CD4-positive, alpha-beta T cell treated with Interleukin-12 subunit alpha and Interleukin-12 subunit beta, for 1 hour (primary cell): ENCODE measurements at regions not wholly inside any gene's neighbourhood (a gene's known extent, or its start where the extent isn't known, plus 50 kb on each side); places are given as distances from the start of the nearest gene placed in this dataset.

Experiments used
- DNase-seq: peaks from one replicate; pipeline ENCODE4 v3.0.0-alpha.2; 2020

DNA sequence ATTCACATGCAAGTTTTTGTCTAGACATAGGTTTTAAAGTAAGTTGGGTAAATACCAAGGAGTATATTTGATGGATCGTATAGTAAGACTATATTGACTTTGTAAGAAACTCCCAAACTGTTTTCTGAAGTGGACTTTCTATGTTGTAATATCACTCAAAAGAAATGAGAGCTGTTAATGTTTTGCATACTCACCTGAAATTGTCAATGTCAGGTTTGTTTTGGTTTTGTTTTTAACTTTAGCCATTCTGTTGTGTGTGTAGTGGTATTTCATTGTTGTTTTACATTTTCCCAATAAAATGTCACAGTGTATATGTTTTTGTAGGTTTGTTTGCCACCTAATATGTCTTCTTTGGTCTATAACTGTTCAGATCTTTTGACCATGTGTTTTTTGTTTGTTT is 375.7 kb upstream of the CDH9 start:
- no peak for DNase-seq

GRCh38 chr5:27412384-27412783 is 374.0 kb upstream of the CDH9 start:
- DNase-seq = no peak

DNA sequence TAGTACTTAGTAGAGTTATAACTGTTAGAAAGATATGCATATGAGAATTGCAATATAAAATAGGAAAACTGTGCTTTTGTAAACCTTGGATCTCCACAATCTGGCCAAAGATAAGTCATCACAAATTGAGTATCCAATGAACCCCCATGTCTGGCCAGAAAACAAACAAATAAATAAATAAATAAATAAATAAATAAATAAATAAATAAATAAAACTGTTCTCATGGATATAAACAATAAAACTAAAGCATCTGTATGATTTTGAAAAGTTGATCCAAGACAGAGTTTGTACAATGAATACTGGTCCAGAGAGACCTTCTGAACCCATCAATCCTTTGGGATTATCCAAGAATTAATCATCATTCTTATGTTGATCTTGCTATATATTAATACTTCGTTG is 367.6 kb upstream of the CDH9 start:
- DNase-seq = no peak

DNA sequence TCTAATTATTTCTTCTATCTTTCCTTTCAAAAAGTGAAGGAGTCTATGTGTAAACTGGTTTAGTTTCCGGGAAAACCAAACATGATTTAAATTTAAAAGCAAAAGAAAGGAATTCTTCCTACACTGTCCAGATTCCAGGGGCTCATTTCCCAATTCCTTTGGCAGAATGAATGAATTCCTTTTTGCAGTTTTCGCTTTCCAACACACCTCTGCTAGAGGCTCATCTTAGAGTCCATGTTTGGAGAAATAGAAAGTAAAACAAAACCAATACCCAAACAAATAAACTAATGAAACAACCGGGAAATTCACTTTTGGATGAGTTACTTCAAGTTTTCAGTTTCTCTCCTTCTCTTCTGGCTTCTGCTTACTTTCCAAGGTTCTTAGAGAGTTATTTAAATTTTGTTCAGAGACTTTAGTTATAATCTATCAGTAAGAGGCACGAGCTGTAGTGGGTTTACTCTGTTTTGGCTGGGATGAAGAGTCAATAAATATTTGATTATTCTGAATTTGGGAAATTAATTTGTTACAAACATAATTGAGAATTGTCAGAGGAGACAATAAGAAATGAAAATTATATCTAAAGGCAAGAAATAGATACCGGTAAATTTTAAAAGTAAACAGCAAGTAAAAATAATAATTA is 365.0 kb upstream of the CDH9 start:
- no peak for DNase-seq

DNA sequence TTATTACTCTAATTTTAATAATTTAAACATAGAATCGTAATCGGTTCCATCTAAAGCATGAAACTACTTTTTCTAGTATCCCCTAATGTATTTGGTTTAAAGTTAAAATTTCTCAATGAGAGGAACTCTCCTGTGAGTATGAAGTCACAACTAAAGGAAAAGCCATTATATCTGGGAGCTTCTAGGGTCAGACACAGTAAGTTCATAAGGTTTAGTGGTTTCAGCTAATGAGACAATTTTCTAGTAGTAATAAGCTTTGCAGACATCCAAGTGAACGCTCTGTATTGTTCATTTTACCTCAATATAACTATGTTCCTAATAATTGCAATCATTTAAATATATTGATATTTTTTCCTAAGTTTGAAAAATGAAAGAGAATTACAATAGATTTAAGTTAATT is 364.4 kb upstream of the CDH9 start:
- DNase-seq = no peak

DNA sequence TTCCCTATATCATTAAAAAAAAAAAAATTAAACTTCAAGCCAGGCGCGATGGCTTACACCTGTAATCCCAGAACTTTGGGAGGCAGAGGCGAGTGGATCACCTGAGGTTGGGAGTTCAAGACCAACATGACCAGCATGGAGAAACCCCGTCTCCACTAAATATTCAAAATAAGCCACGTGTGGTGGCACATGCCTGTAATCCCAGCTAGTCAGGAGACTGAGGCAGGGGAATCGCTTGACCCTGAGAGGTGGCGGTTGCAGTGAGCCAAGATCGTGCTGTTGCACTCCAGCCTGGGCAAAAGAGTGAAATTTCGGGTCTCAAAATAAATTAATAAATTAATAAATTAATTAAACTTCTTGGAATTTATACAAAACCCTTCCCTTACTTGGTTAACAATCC is 358.6 kb upstream of the CDH9 start:
- no peak for DNase-seq

- no peak for DNase-seq
These were observed 354.3 kb upstream of the CDH9 start for GRCh38 chr5:27392716-27393115.

DNA sequence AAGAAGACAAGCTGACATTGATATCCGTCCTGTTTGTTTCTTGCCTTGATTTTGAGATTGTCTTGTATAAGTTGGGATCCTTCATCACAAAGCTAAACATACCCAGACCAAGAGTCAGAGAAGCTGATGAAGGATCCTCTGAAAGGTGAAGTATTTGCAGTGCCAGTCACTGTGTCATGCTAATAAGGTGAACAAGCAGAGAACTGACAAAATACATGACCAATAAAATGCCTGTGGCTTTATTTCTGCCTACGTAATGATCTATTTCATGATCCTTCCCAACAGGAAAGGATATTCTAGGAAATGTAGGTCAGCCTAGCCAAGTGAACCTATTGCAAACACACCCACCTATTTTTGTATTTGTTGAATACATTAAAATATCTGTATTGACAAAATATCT is 351.3 kb upstream of the CDH9 start:
- DNase-seq = no peak

GRCh38 chr5:27388755-27389154 is 350.4 kb upstream of the CDH9 start:
- no peak for DNase-seq

DNA sequence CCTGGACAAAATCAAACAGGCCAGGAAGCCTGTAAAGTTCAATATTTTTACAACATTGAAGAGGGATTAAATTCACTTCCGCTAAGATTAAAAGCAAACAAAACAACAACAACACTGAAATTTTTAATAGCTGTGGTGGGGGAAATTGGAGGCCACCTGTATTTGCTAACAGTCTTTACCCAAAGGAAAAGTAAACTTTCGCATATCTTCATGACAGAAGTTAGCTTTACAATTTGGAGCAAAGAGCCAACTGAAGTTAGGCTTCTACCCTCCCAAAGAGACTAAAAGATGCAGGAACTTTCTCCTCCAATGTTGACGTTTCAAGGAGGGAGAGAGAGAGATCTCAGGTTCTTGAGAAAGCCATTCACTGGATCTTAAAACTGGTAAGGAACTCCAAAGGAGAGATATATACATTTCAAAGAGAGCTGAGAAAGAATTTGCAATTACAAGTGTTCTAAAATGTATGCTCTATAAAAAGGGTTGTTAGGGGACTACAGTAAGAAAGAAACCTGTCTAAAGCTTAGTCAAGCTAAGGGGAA is 349.2 kb upstream of the CDH9 start:
- no peak for DNase-seq

DNA sequence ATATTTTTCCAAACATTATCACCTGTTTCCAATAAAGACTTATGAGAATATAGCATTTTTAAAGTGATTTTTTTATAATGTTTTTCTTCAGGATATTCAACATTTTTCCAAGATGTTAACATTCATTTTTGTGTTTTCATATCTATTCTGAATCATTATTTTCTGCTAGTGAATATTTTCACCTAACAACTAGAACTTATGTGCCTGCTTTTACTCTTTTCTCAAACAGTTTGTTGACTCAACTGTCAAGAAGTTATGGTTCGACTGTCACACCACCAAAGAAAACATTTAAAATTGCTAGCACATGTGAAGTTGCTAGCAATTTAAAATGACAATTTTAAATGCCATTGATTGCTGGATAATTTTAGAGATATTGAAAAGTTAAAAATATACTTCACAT is 343.3 kb upstream of the CDH9 start:
- no peak for DNase-seq

GRCh38 chr5:27377626-27378025 is 339.2 kb upstream of the CDH9 start:
- no peak for DNase-seq

- DNase-seq = no peak
These were observed 315.6 kb upstream of the CDH9 start for GRCh38 chr5:27353970-27354369.

GRCh38 chr5:27353540-27353939 is 315.2 kb upstream of the CDH9 start:
- DNase-seq = no peak

DNA sequence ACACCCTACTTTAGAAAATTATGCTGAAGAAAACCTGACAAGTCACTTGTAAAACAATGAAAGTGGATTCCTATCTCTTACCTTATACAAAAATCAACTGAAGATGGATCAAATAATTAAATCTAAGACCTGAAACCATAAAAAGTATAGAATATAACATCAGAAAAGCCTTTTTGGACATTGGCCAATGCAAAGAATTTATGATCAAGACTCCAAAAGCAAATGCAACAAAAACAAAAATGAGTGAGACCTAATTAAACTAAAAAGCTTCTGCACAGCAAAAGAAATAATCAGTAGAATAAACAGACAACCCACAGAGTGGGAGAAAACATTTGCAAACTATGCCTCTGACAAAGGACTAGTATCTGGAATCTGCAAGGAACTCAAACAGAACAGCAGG is 303.0 kb upstream of the CDH9 start:
- DNase-seq = no peak

- DNase-seq = no peak
These were observed 298.4 kb upstream of the CDH9 start for GRCh38 chr5:27336817-27337216.

- no peak for DNase-seq
These were observed 290.1 kb upstream of the CDH9 start for GRCh38 chr5:27328480-27328879.

DNA sequence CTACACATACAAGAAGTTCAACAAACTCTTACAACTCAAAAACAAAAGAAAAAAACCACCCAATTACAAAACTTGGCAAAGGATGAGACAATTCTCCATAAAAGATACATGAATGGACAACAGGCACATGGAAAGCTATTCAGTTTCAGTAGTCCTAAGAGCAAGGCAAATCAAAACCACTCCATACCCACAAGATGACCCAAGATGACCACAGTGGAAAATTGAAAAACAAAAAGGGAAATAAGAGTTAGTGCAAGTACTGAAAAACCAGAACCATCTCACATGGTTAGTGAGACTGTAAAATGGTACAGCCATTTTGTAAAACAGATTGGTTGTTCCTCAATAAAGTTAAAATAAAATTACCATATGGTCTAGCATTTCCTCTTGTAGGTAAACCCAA is 287.1 kb upstream of the CDH9 start:
- DNase-seq = no peak

GRCh38 chr5:27318701-27319100 is 280.3 kb upstream of the CDH9 start:
- no peak for DNase-seq

GRCh38 chr5:27316271-27316650 is 277.9 kb upstream of the CDH9 start:
- DNase-seq = no peak

GRCh38 chr5:27315363-27316270 is 277.2 kb upstream of the CDH9 start:
- DNase-seq = no peak

DNA sequence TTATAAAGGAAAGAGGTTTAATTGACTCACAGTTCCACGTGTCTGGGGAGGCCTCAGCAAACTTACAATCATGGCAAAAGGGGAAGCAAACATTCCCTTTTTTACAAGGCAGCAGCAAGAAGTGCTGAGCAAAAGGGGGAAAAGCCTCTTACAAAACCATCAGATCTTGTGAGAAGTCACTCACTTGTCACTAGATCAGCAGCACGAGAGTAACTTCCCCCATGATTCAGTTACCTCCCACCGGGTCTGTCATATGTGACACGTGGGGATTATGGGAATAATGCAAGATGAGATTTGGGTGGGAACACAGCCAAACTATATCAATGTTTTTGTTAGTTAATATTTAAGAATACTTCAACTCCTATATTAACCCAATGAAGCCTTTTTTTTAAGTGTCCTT is 275.2 kb upstream of the CDH9 start:
- no peak for DNase-seq

DNA sequence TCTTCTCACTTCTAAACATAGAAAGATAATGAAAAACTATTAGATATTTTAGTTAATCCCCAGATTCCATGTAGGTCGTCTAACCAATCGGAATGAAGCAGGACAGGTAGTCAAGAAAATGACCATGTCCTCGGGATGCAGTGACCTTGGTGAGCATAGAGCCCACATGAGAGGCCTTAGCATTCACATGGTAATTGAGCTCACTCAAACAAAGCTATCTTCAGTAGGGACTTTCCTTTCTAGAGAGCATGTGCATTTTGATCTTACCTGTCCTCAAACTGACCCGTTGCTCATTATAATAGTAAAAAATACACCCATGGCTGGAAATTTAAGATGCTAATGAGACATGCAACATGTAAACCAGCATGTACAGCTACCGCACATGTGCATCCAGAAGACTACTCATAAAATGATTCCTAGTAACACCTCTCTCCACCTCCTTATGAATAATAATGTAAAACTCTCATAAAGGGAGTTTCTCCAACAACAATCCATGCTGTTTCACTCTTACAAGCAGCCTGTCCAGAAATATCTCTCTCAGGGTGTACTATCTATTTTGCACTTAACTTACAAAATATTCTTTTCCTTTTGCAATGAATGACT is 274.0 kb upstream of the CDH9 start:
- DNase-seq = no peak

- DNase-seq = no peak
These were observed 273.2 kb upstream of the CDH9 start for GRCh38 chr5:27311544-27311943.
